Stimulated activated naive CD4-positive, alpha-beta T cell (primary cell): ENCODE measurements at regions not wholly inside any gene's neighbourhood (a gene's known extent, or its start where the extent isn't known, plus 50 kb on each side); places are given as distances from the start of the nearest gene placed in this dataset.
"Not testable (repeated sequence)": the region's sequence is repeated elsewhere in the genome, so short reads cannot be mapped to it uniquely, and the experiment has no call there.

Experiments
- DNase-seq, 6 experiments: peaks; one replicate each; lab custom pipeline; 2025; lab: John Stamatoyannopoulos, UW

GRCh38 chr21:39000496-39000895 lies 182.8 kb downstream of the PSMG1 start:
- no peak for DNase-seq

- DNase-seq, result no peak
Measured at GRCh38 chr21:38999161-38999560, 184.1 kb downstream of the PSMG1 start.

- DNase-seq, result not testable (repeated sequence)
Measured at GRCh38 chr21:38998281-38998680, 185.0 kb downstream of the PSMG1 start.

- not testable (repeated sequence) for DNase-seq
Measured at GRCh38 chr21:38997843-38998175, 185.4 kb downstream of the PSMG1 start.

GRCh38 chr21:38997051-38997842 lies 186.0 kb downstream of the PSMG1 start:
- no peak for DNase-seq

- DNase-seq, result no peak
Measured at GRCh38 chr21:38996355-38996754, 186.9 kb downstream of the PSMG1 start.

- DNase-seq, result no peak
Measured at GRCh38 chr21:38995731-38996130, 187.5 kb downstream of the PSMG1 start.

GRCh38 chr21:38995071-38995669 lies 188.1 kb downstream of the PSMG1 start:
- DNase-seq, result no peak

GRCh38 chr21:38994042-38994441 lies 188.3 kb downstream of the ETS2 start:
- no peak for DNase-seq

GRCh38 chr21:38993561-38993960 lies 187.8 kb downstream of the ETS2 start:
- DNase-seq, result no peak

- DNase-seq, result no peak
Measured at GRCh38 chr21:38992737-38993136, 187.0 kb downstream of the ETS2 start.

- DNase-seq, result no peak
Measured at GRCh38 chr21:38990424-38990794, 184.7 kb downstream of the ETS2 start.

GRCh38 chr21:38989745-38990423 lies 184.2 kb downstream of the ETS2 start:
- DNase-seq, result no peak

GRCh38 chr21:38989379-38989744 lies 183.6 kb downstream of the ETS2 start:
- DNase-seq, result no peak

GRCh38 chr21:38988509-38989378 lies 183.0 kb downstream of the ETS2 start:
- DNase-seq, result no peak

GRCh38 chr21:38987633-38988508 lies 182.1 kb downstream of the ETS2 start:
- no peak for DNase-seq

GRCh38 chr21:38986806-38987632 lies 181.3 kb downstream of the ETS2 start:
- DNase-seq, result no peak

- no peak for DNase-seq
Measured at GRCh38 chr21:38986406-38986805, 180.7 kb downstream of the ETS2 start.

- DNase-seq, result peak in 1 of 6 experiments; percentile 3
Measured at GRCh38 chr21:38985568-38986378, 180.0 kb downstream of the ETS2 start.
